ENCODE measurements at regions not wholly inside any gene's neighbourhood (a gene's known extent, or its start where the extent isn't known, plus 50 kb on each side); places are given as distances from the start of the nearest gene placed in this dataset.

DNA sequence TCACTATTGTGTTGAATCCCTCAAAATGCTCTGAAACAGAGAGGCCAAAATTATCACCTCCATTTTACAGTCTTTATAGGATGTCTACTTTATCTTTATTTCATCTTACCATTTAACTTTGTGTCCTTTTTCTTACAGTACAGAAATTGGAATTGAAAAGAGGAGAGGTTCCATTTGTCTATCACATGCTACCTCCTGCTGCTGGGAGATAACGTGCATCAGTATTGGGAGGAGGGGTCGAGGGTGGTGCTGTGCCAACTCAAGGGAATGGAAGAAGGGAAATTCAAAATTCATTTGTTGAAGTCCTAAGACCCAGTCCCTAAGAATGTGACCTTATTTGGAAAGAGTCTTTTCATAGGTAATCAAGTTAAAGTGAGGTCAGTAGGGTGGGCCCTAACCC, 85.3 kb downstream of the HHIPL2 start:
- Histone ChIP-seq H3K36me3 (ENCODE audit: control insufficient read depth, insufficient read depth, low read length) (no peaks in the 10 kb centered on the region), H2AFZ (no peak overlapping the region), H3K4me2 (ENCODE audit: low read length) (no peak overlapping the region), H3K9me3 (ENCODE audit: control insufficient read depth, low read length) (no peaks in the 10 kb centered on the region), H3K4me3 (ENCODE audit: low read depth, low read length) (no peak overlapping the region), H3K27ac (no peak overlapping the region), H3K27me3 (ENCODE audit: control insufficient read depth, insufficient read depth, low read length) (no peaks in the 10 kb centered on the region), H3K79me2 (no peaks in the 10 kb centered on the region), H3K9ac (no peak overlapping the region), H3K4me1 (no peaks in the 10 kb centered on the region)
- no peak for TF ChIP-seq CTCF (IDR thresholded peaks at IDR 0.05)

DNA sequence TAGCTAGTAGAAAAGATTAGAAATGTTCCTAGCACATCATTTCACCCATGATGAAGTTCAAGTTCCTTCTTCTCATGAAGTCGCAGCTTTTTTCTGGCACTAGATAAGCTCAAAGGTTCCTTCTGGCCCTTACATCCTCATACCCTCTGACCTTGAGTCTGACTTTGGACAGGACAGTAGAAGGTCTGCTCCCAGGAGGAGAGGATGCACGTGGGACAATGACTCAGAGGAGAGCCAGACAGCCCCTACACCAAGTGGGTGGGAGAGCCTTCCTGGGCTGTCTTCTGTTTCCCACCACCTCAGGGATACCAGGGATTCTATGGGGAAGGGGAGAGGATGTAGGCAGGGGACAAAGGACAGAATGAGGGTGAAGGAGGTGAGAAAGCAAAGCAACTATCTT, 86.0 kb downstream of the HHIPL2 start:
- no peak overlapping the region for H3K9ac ChIP-seq
- H3K36me3 ChIP-seq (ENCODE audit: control insufficient read depth, insufficient read depth, low read length) = no peaks in the 10 kb centered on the region
- no peak overlapping the region for H3K4me3 ChIP-seq (ENCODE audit: low read depth, low read length)
- H3K4me2 ChIP-seq (ENCODE audit: low read length) = no peak overlapping the region
- no peak overlapping the region for H3K27ac ChIP-seq
- no peak overlapping the region for H2AFZ ChIP-seq
- no peaks in the 10 kb centered on the region for H3K4me1 ChIP-seq
- H3K9me3 ChIP-seq (ENCODE audit: control insufficient read depth, low read length) = no peaks in the 10 kb centered on the region
- H3K79me2 ChIP-seq = no peaks in the 10 kb centered on the region
- H3K27me3 ChIP-seq (ENCODE audit: control insufficient read depth, insufficient read depth, low read length) = no peaks in the 10 kb centered on the region
- no peak for TF ChIP-seq CTCF (IDR thresholded peaks at IDR 0.05)

DNA sequence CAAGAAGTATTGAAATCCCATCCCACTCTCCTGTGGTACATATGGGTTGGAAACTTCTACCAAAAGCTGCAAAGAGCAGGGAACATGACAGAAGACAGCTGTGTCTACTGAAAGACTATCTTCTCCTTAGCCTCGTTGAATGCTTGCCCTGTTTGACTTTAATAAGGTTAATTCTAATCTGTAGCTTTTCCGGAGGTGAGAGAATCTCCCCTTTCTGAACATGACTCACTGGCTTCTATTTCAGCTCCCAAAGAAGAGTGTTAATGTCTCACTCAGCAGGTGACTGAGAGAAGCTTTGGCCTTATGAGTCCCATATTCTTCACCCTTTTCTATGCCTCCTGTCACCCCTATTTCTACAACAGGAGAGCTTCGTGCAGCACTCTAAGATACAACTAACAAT, 88.3 kb downstream of the HHIPL2 start:
- no peak overlapping the region for H3K4me2 ChIP-seq (ENCODE audit: low read length)
- H3K79me2 ChIP-seq = no peaks in the 10 kb centered on the region
- H3K9ac ChIP-seq = no peak overlapping the region
- no peak overlapping the region for H2AFZ ChIP-seq
- no peaks in the 10 kb centered on the region for H3K9me3 ChIP-seq (ENCODE audit: control insufficient read depth, low read length)
- TF ChIP-seq CTCF (IDR thresholded peaks at IDR 0.05) = no peak
- H3K36me3 ChIP-seq (ENCODE audit: control insufficient read depth, insufficient read depth, low read length) = no peaks in the 10 kb centered on the region
- no peaks in the 10 kb centered on the region for H3K27me3 ChIP-seq (ENCODE audit: control insufficient read depth, insufficient read depth, low read length)
- H3K4me1 ChIP-seq = no peaks in the 10 kb centered on the region
- no peak overlapping the region for H3K27ac ChIP-seq
- no peak overlapping the region for H3K4me3 ChIP-seq (ENCODE audit: low read depth, low read length)

DNA sequence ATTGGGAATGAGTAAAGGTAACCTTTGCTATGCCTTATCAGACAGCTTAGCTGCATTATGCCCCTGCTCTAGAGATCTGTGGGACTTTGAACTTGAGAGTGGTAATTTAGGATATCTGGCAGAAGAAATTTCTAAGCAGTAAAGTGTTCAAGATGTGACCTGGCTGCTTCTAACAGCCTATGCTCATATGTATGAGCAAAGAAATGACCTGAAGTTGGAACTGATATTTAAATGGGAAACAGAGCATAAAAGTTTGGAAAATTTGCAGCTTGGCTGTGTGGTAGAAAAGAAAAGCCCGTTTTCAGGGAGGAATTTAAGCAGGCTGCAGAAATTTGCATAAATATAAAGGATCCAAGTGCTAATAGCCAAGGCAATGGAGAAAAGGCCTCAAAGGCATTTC, 90.4 kb downstream of the HHIPL2 start:
- no peak overlapping the region for H2AFZ ChIP-seq
- H3K4me1 ChIP-seq = no peaks in the 10 kb centered on the region
- no peak overlapping the region for H3K4me2 ChIP-seq (ENCODE audit: low read length)
- no peaks in the 10 kb centered on the region for H3K79me2 ChIP-seq
- H3K27me3 ChIP-seq (ENCODE audit: control insufficient read depth, insufficient read depth, low read length) = no peaks in the 10 kb centered on the region
- no peak overlapping the region for H3K9ac ChIP-seq
- H3K27ac ChIP-seq = no peak overlapping the region
- H3K9me3 ChIP-seq (ENCODE audit: control insufficient read depth, low read length) = no peaks in the 10 kb centered on the region
- TF ChIP-seq CTCF (IDR thresholded peaks at IDR 0.05) = no peak
- no peaks in the 10 kb centered on the region for H3K36me3 ChIP-seq (ENCODE audit: control insufficient read depth, insufficient read depth, low read length)
- H3K4me3 ChIP-seq (ENCODE audit: low read depth, low read length) = no peak overlapping the region

GRCh38 chr1:222457084-222457483, 90.8 kb downstream of the HHIPL2 start:
- Histone ChIP-seq H3K4me3 (ENCODE audit: low read depth, low read length) (no peak overlapping the region), H3K36me3 (ENCODE audit: control insufficient read depth, insufficient read depth, low read length) (no peaks in the 10 kb centered on the region), H3K4me2 (ENCODE audit: low read length) (no peak overlapping the region), H3K9ac (no peak overlapping the region), H3K27me3 (ENCODE audit: control insufficient read depth, insufficient read depth, low read length) (no peaks in the 10 kb centered on the region), H2AFZ (no peak overlapping the region), H3K79me2 (no peaks in the 10 kb centered on the region), H3K9me3 (ENCODE audit: control insufficient read depth, low read length) (no peaks in the 10 kb centered on the region), H3K4me1 (no peaks in the 10 kb centered on the region), H3K27ac (no peak overlapping the region)
- no peak for TF ChIP-seq CTCF (IDR thresholded peaks at IDR 0.05)
